GM21717 (cell line): ENCODE measurements at regions not wholly inside any gene's neighbourhood (a gene's known extent, or its start where the extent isn't known, plus 50 kb on each side); places are given as distances from the start of the nearest gene placed in this dataset.

Experiments used
- ATAC-seq: cut with Tn5 transposase; IDR thresholded peaks from one replicate; pipeline ENCODE4 v1.9.1; 2021; ENCODE audit warnings: mild to moderate bottlenecking, moderate library complexity; ENCODE audit not compliant: unreplicated experiment

- ATAC-seq, result no peak
Measured at GRCh38 chr4:100130964-100131363, 59.3 kb downstream of the DDIT4L start.

DNA sequence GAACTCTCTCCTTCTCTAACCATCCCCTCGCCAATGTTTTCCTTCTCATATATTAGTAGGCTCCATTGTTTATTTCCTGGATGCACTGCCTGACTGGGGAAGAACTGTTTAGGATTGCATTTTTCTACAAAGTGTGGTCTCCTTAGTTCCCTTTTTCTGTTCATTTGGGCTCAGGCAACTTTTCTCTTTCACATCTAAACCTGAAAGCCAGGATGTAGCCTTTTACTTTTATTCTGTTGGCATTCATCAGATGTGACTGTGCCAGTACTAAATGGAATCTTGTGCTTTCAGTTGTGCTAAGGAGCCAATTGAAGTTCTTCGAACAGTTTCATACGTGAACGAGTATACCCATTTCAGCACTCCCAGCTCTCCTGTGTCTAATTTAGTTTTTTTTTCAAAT, 59.8 kb downstream of the DDIT4L start:
- ATAC-seq, result no peak

- no peak for ATAC-seq
Measured at GRCh38 chr4:100129774-100130173, 60.5 kb downstream of the DDIT4L start.

GRCh38 chr4:100128338-100128737, 61.9 kb downstream of the DDIT4L start:
- no peak for ATAC-seq

- no peak for ATAC-seq
Measured at GRCh38 chr4:100124715-100125114, 65.6 kb downstream of the DDIT4L start.

DNA sequence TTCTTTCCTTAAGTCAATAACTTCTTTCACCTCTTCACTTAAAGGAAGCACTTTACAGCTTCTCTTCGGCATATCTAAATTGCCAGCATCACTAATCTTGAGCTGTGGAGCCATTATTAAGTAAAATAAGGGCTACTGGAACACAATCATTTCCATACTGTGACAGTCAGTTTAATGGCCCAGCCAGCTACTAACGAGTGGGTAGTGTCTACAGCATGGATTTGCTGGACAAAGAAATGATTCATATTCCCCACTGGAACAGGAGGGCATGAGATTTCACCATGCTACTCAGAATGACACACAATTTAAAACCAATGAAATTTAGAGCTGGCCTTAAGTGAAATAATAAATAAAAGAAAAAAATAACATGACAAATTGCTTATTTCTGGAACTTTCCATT, 72.1 kb downstream of the DDIT4L start:
- ATAC-seq, result no peak

GRCh38 chr4:100117750-100118149, 72.5 kb downstream of the DDIT4L start:
- no peak for ATAC-seq

DNA sequence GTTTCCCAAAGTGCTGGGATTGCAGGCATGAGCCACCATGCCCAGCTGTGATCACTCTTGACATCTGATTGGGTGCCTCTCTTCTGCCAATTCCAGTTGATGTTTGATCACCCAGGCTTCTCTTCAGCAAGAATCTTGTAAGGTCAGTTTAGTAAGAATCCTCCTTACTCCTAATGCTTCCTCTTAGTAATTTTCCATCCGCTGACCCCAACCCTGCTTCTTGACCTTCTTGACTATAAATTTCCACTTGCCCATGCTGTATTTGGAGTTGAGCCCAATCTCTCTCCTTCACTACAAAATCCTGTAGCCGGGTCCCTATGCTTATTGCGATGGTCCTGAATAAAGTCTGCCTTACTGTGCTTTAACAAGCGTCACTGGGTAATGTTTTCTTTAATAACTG, 75.4 kb downstream of the DDIT4L start:
- no peak for ATAC-seq

- no peak for ATAC-seq
Measured at GRCh38 chr4:100113732-100114131, 76.5 kb downstream of the DDIT4L start.

GRCh38 chr4:100113096-100113495, 77.2 kb downstream of the DDIT4L start:
- no peak for ATAC-seq

GRCh38 chr4:100109921-100110320, 80.3 kb downstream of the DDIT4L start:
- ATAC-seq, result no peak

DNA sequence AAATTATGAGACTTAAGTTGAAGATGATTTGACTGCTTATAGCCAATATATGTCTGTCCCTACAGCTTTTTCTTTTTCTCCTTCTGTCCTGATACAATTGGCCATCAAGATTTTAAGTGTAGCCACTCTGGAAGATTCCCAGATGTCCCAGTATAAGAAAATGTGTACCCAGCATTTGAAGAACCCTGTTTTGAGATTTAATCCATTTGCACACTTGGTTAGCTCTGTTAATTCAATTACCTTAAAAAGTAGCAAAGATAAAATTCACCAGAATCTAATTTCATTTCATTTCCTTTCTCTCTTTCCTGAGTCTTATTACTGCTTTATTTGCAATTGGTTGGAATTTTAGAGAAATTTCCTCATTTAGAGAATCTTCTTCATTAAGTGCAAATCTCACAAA, 81.4 kb downstream of the DDIT4L start:
- ATAC-seq, result no peak

DNA sequence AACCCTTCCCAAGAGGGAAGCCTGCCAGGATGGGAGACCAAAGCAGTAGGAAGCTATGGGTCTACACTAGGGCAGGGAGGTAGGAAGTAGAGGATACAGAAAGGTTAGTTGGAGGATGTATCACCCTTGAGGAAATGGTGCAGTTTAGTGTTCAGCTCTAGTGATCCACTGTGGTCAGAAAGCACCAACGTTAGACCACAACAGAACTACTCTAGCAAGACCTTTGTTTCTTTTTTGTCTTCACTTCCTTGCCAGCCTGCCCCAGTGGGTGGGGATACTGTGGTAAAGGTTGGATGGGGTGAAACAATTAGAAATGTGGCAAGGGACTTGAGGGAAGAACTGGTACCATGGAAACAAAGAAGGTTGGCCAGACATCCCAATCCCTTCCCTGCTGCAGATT, 83.3 kb downstream of the DDIT4L start:
- peak; percentile 98 for ATAC-seq

- no peak for ATAC-seq
Measured at GRCh38 chr4:100103671-100104070, 86.6 kb downstream of the DDIT4L start.

DNA sequence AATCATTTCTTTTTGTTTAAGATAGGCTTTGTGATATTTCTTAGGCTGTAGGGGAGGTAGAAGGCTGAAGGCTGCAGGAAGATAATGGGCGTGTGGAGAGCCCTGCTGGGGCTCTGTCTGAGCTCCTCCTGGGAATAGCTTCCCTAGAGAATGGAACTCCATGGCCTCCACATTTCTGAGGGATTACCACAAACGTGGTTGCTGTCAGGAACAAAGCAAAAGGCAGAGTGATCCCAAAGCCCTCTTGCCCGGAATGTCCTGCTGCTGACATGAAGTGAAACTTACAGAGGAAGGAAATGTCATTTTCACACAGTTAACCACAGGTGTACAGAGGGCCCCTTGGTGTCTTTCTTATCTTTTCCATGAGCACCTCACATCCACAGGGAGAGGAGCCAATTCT, 89.3 kb downstream of the DDIT4L start:
- ATAC-seq, result peak; percentile 58

GRCh38 chr4:100099746-100100145, 90.5 kb downstream of the DDIT4L start:
- no peak for ATAC-seq

DNA sequence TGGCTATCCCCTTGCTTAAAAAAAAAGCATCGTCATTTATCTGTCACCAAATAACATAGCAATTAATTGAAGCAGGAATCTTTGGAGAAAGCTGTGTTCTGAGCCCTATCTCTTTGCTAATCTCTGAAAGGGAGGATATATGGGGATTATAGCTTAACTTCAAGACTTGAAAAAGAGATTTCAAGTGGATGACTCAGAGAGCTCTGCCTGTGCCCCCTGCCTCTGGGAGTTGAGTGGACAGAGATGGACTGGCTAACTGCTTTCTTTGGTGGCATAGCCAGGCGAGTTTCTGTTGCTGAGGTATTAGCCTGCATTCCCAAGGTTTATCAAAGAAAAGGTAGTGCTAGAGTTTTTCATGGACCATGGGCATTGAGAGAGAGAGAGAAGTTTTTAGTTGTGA, 91.6 kb downstream of the DDIT4L start:
- no peak for ATAC-seq

DNA sequence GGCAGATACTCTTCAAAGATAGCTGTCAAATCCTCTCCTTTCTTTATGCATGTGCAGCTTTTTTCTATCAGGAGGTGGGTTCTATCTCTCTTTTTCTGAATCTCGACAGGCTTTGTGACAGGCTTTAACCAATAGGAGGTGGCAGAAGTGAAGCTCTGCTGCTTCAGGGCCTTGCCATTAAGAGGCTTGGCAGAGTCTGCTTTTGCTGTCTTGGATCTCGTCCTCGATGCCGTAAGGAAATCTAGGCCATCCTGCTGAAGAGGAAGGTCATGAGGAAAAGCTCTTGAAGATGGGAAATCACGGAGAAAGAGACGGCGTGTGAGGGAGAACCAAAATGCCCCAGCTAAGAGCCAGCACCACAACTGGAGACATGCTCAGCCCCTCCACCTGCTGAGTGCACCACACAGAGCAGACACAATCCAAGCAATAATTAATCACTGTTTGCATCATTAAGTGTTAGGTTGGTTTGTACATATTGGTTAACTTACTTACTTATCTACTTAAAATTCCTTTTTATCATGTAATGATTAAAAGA, 92.2 kb downstream of the DDIT4L start:
- no peak for ATAC-seq

- peak; percentile 90 for ATAC-seq
Measured at GRCh38 chr4:100095729-100096595, 94.3 kb downstream of the DDIT4L start.

DNA sequence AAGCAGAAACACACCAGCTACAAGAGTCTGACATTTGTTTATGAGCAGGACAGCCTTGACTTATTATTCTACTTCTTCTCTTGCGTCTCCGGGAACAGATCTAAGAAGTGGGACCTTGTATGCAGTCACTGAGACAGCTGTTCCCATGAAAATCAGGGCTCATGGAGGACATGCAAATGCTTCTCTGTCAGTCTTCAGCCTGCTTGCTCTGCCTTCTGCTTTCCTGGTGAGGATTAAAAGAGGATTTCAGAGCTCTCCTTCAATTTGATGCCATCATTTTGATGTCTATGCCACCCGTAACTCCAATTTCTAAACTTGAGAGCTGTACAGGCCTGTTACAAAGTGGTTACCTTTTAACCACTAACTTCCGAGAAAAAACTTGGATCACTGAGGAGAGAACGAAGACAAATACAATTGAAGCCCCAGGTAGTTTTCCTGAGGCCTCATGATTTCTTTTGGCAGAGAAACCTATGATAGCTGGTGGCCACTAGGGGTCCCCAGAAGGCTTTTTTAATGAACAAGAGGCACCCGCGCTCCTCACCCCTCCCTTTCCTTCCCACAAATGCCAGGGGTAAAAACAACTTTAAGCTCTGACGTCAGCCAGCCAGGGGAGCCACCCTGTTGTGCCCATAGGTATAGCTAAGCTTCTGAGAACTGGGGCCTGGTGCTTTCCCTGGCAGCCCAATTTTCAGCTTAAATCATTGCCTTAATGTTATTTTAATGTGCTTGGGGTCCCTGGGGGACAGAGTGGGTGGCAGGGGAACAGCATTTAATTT, 97.0 kb downstream of the DDIT4L start:
- peak; percentile 86 for ATAC-seq

GRCh38 chr4:100087743-100088142, 102.5 kb downstream of the DDIT4L start:
- no peak for ATAC-seq
